AG04449 (cell line): ENCODE measurements at regions not wholly inside any gene's neighbourhood (a gene's known extent, or its start where the extent isn't known, plus 50 kb on each side); places are given as distances from the start of the nearest gene placed in this dataset.

Source experiments
- CTCF ChIA-PET: fragments of 350-600 bp; formaldehyde crosslinking; extraction: SDS; loops from one replicate; lab custom pipeline; 2021; ENCODE audit warnings: antibody characterized with exemption; lab: Yijun Ruan, JAX
- POLR2A ChIA-PET: fragments of 400-600, 350-600 bp; formaldehyde crosslinking; extraction: SDS; loops from one replicate; lab custom pipeline; 2020; ENCODE audit warnings: antibody characterized with exemption, inconsistent platforms; lab: Yijun Ruan, JAX
- DNase-seq: peaks from one replicate; pipeline ENCODE4 v3.0.0-alpha.2; 2010; ENCODE audit warnings: low read depth, low spot score
- H3K4me3 ChIP-seq: 2 replicates; pipeline ENCODE4 v1.5.1; 2011; ENCODE audit warnings: low read depth, mild to moderate bottlenecking, control low read depth, low read length
- CTCF ChIP-seq: IDR thresholded peaks from one replicate; pipeline ENCODE4 v1.5.1; 2011; ENCODE audit warnings: mild to moderate bottlenecking, moderate library complexity, low read length, control low read depth, inconsistent platforms; ENCODE audit not compliant: insufficient read depth; ENCODE audit errors: missing control alignments

GRCh38 chr13:46480131-46480530 is 72.8 kb upstream of the LRCH1 start:
- CTCF ChIA-PET = interaction anchor here (1.0 to 1.2 kb wide), 2 partner anchors 12 to 13 kb away, joined by 3 to 5 read pairs; no protein-coding TSS in a partner anchor
- no peak for DNase-seq
- H3K4me3 ChIP-seq = no peak overlapping the region
- no peak for TF ChIP-seq CTCF
- POLR2A ChIA-PET = no interaction called here

- TF ChIP-seq CTCF = no peak
- no peak overlapping the region for H3K4me3 ChIP-seq
- no peak for DNase-seq
- ChIA-PET CTCF (interaction anchor here (1.0 to 1.2 kb wide), 2 partner anchors 12 to 14 kb away, joined by 3 to 5 read pairs; no protein-coding TSS in a partner anchor), POLR2A (no interaction called here)
Observed at GRCh38 chr13:46479691-46480090, 73.3 kb upstream of the LRCH1 start.

- ChIA-PET POLR2A (no interaction called here), CTCF (interaction anchor here (1.0 to 1.2 kb wide), 2 partner anchors 12 to 14 kb away, joined by 3 to 5 read pairs; no protein-coding TSS in a partner anchor)
- no peak overlapping the region for H3K4me3 ChIP-seq
- TF ChIP-seq CTCF = no peak
- DNase-seq = no peak
Observed at GRCh38 chr13:46479283-46479682, 73.7 kb upstream of the LRCH1 start.

GRCh38 chr13:46478651-46479050 is 74.3 kb upstream of the LRCH1 start:
- DNase-seq = no peak
- ChIA-PET POLR2A (no interaction called here), CTCF (no interaction called here)
- no peak overlapping the region for H3K4me3 ChIP-seq
- no peak for TF ChIP-seq CTCF

- ChIA-PET CTCF (interaction anchor here (0.8 kb wide), 1 partner anchor 18 kb away, joined by 3 read pairs; no protein-coding TSS in a partner anchor), POLR2A (no interaction called here)
- TF ChIP-seq CTCF = no peak
- H3K4me3 ChIP-seq = no peak overlapping the region
- no peak for DNase-seq
Observed at GRCh38 chr13:46476174-46476573, 76.8 kb upstream of the LRCH1 start.

GRCh38 chr13:46475541-46475991 is 77.4 kb upstream of the LRCH1 start:
- no peak overlapping the region for H3K4me3 ChIP-seq
- POLR2A ChIA-PET = no interaction called here
- CTCF ChIA-PET = interaction anchor here (0.8 to 1.3 kb wide), 3 partner anchors 10 to 19 kb away, joined by 3 to 4 read pairs (median 3); no protein-coding TSS in a partner anchor
- no peak for DNase-seq
- TF ChIP-seq CTCF = no peak
